ENCODE measurements at regions not wholly inside any gene's neighbourhood (a gene's known extent, or its start where the extent isn't known, plus 50 kb on each side); places are given as distances from the start of the nearest gene placed in this dataset.

DNA sequence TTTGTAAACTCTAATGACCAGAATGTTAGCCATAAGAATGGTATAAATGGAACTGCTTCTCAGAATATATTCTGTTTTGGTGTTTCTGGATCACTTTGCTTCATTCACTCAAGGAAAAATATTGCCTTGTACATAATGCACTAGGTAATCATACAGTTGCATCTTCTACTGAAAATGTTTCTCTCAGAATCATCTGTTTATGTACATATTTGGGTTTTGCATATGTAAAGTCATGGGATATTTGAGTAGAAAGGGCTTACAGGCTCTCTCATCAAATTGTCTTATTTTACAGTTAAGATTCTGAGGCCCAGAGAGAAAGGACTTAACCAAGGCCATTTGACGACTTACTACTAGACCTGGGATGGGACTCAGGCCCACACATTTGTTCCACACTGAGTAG, 97.8 kb upstream of the PALM2AKAP2 start:
- no peak overlapping the region for H2BK120ac ChIP-seq (replicated peaks; ENCODE audit: low read depth, low read length)
- no peaks in the 10 kb centered on the region for H4K20me1 ChIP-seq (replicated peaks in 1 of 2; ENCODE audit: control insufficient read depth in 1 of 2, insufficient read depth in 2 of 2, low read length in 2 of 2)
- peaks cover 0 to 8% (median 1%) of the 10 kb centered on the region in 4 experiments; a peak in 2 of 7 replicates for H3K4me1 ChIP-seq (replicated peaks in 1 of 4; ENCODE audit: control insufficient read depth in 3 of 4, insufficient read depth in 4 of 4, low read length in 3 of 4)
- no peak overlapping the region for H3K18ac ChIP-seq (ENCODE audit: extremely low read depth, low read length)
- no peak overlapping the region for H4K8ac ChIP-seq (ENCODE audit: extremely low read depth, insufficient read depth, low read length)
- H4K5ac ChIP-seq (ENCODE audit: insufficient read length, low read depth, low read length) = no peak overlapping the region
- H3K9ac ChIP-seq (replicated peaks in 1 of 4; ENCODE audit: extremely low read depth in 1 of 4, low read depth in 3 of 4, low read length in 3 of 4) = no peak overlapping the region
- no peak overlapping the region for H2AFZ ChIP-seq (ENCODE audit: low read length)
- H3K79me1 ChIP-seq (ENCODE audit: low read depth, low read length) = no peaks in the 10 kb centered on the region
- H2BK12ac ChIP-seq (ENCODE audit: low read depth, low read length) = no peak overlapping the region
- H2BK5ac ChIP-seq (ENCODE audit: low read depth, low read length) = no peak overlapping the region
- no peak overlapping the region for H3K56ac ChIP-seq (replicated peaks; ENCODE audit: insufficient read length, low read depth, low read length)
- H3K79me2 ChIP-seq (ENCODE audit: control insufficient read depth in 1 of 2, insufficient read depth in 2 of 2, low read length in 2 of 2) = no peaks in the 10 kb centered on the region
- DNase-seq (ENCODE audit: low read depth in 1 of 2, low spot score in 2 of 2) = no peak
- H3K14ac ChIP-seq (ENCODE audit: insufficient read length) = no peak overlapping the region
- 89% methylated on average over 1 of the region's 1 CpG; no CpG with 5 or more reads in 1 of the 2 experiments for WGBS, 2 experiments (ENCODE audit: extremely low coverage in 1 of 2, insufficient coverage in 1 of 2, insufficient read length in 1 of 2, insufficient replicate concordance in 2 of 2, low coverage in 1 of 2, low lambda C conversion rate in 2 of 2, missing lambda C conversion rate in 1 of 2)
- H2BK20ac ChIP-seq (ENCODE audit: low read length) = no peak overlapping the region
- no peak overlapping the region for H3K4me2 ChIP-seq (ENCODE audit: insufficient read depth in 1 of 2, low read depth in 2 of 2, low read length in 2 of 2)
- H2AK5ac ChIP-seq (ENCODE audit: low read depth, low read length) = no peak overlapping the region
- no peak for FAIRE-seq
- H3K4ac ChIP-seq (replicated peaks; ENCODE audit: insufficient read length, low read depth, low read length) = no peak overlapping the region
- H3K4me3 ChIP-seq (ENCODE audit: extremely low read depth in 1 of 4, insufficient read depth in 2 of 4, low read depth in 3 of 4, low read length in 4 of 4) = no peak overlapping the region
- no peak overlapping the region for H3K23ac ChIP-seq (ENCODE audit: insufficient read length)
- H4K91ac ChIP-seq (replicated peaks; ENCODE audit: insufficient read length, low read length) = no peak overlapping the region
- no peaks in the 10 kb centered on the region for H3K9me3 ChIP-seq (ENCODE audit: insufficient read depth in 2 of 2, low read depth in 1 of 2, low read length in 1 of 2)
- H3K23me2 ChIP-seq (ENCODE audit: low read depth, low read length) = no peaks in the 10 kb centered on the region
- no peak overlapping the region for H2BK15ac ChIP-seq (ENCODE audit: low read length)
- CTCF ChIA-PET (ENCODE audit: partially characterized antibody) = no interaction called here
- no peak overlapping the region for H3K27ac ChIP-seq (ENCODE audit: low read depth, low read length)
- POLR2A ChIA-PET (ENCODE audit: partially characterized antibody) = no interaction called here
- no peaks in the 10 kb centered on the region; a peak in 2 of 8 replicates for H3K36me3 ChIP-seq (ENCODE audit: control insufficient read depth in 2 of 4, insufficient read depth in 4 of 4, low read length in 3 of 4)
- H3K27me3 ChIP-seq (replicated peaks in 1 of 4; ENCODE audit: control insufficient read depth in 3 of 4, extremely low read depth in 1 of 4, insufficient read depth in 3 of 4, low read length in 3 of 4) = no peaks in the 10 kb centered on the region
- TF ChIP-seq ZNF274 (IDR thresholded peaks at IDR 0.05; ENCODE audit: borderline replicate concordance, extremely low read depth, low read length) = no peak
- TF ChIP-seq POLR2AphosphoS5 (IDR thresholded peaks at IDR 0.05; ENCODE audit: low read depth, low read length) = no peak
- TF ChIP-seq POLR2A (IDR thresholded peaks at IDR 0.05; ENCODE audit: control extremely low read depth in 1 of 2, low read depth in 2 of 2, low read length in 2 of 2) = no peak
- TF ChIP-seq CHD2 (IDR thresholded peaks at IDR 0.05; ENCODE audit: low read length) = no peak
- TF ChIP-seq, protein P1, sequence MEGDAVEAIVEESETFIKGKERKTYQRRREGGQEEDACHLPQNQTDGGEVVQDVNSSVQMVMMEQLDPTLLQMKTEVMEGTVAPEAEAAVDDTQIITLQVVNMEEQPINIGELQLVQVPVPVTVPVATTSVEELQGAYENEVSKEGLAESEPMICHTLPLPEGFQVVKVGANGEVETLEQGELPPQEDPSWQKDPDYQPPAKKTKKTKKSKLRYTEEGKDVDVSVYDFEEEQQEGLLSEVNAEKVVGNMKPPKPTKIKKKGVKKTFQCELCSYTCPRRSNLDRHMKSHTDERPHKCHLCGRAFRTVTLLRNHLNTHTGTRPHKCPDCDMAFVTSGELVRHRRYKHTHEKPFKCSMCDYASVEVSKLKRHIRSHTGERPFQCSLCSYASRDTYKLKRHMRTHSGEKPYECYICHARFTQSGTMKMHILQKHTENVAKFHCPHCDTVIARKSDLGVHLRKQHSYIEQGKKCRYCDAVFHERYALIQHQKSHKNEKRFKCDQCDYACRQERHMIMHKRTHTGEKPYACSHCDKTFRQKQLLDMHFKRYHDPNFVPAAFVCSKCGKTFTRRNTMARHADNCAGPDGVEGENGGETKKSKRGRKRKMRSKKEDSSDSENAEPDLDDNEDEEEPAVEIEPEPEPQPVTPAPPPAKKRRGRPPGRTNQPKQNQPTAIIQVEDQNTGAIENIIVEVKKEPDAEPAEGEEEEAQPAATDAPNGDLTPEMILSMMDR (IDR thresholded peaks at IDR 0.05; ENCODE audit: control extremely low read depth in 1 of 3, insufficient read depth in 1 of 3, low read depth in 1 of 3, low read length in 3 of 3) = no peak
- TF ChIP-seq BRCA1 (IDR thresholded peaks at IDR 0.05; ENCODE audit: low read depth, low read length) = no peak
- no peak for TF ChIP-seq JUND (IDR thresholded peaks at IDR 0.05; ENCODE audit: low read length)
- TF ChIP-seq SP1 (IDR thresholded peaks at IDR 0.05; ENCODE audit: low read depth, low read length) = no peak
- TF ChIP-seq, protein P2, sequence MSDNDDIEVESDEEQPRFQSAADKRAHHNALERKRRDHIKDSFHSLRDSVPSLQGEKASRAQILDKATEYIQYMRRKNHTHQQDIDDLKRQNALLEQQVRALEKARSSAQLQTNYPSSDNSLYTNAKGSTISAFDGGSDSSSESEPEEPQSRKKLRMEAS (IDR thresholded peaks at IDR 0.05) = no peak
- TF ChIP-seq SAP30 (IDR thresholded peaks at IDR 0.05; ENCODE audit: insufficient read depth, insufficient replicate concordance, low read length) = no peak
- TF ChIP-seq SIRT6 (IDR thresholded peaks at IDR 0.05; ENCODE audit: low read length) = no peak
- TF ChIP-seq CTBP2 (IDR thresholded peaks at IDR 0.05; ENCODE audit: borderline replicate concordance, insufficient read depth, insufficient read length, low read length) = no peak
- TF ChIP-seq SRF (IDR thresholded peaks at IDR 0.05; ENCODE audit: low read depth, low read length) = no peak
- no peak for TF ChIP-seq YY1 (IDR thresholded peaks at IDR 0.05; ENCODE audit: low read depth, low read length)
